GM12878 (cell line): ENCODE measurements at regions not wholly inside any gene's neighbourhood (a gene's known extent, or its start where the extent isn't known, plus 50 kb on each side); places are given as distances from the start of the nearest gene placed in this dataset.

ENCODE experiments used
- ATAC-seq: fragments of 200-7000 bp; cut with Tn5 transposase; 3 replicates; pipeline ENCODE4 v1.9.1; 2020; ENCODE audit warnings: mild to moderate bottlenecking, moderate library complexity
- BruUV-seq: library from RNA; stranded (reverse); fragments of 400-500 nt; replicated peaks from 2 replicates; lab custom pipeline; 2021; lab: Mats Ljungman, UMichigan
- CTCF ChIA-PET: fragments of 300-600 bp; sonication (Branson Sonifier 250); formaldehyde crosslinking; extraction: SDS; loops from one replicate; lab custom pipeline; 2021; ENCODE audit warnings: inconsistent platforms; lab: Yijun Ruan, JAX
- POLR2A ChIA-PET: fragments of 350-600 bp; formaldehyde crosslinking; extraction: SDS; loops from one replicate; lab custom pipeline; 2021; ENCODE audit warnings: inconsistent platforms; lab: Charles Lee
- RAD21 ChIA-PET: fragments of 300-600 bp; sonication (Branson Sonifier 250); formaldehyde crosslinking; loops from one replicate; lab custom pipeline; 2023; ENCODE audit warnings: antibody characterized with exemption; ENCODE audit not compliant: unreplicated experiment; lab: Charles Lee
- SMC1A ChIA-PET: fragments of 300-600 bp; sonication (Branson Sonifier 250); formaldehyde crosslinking; loops from one replicate; lab custom pipeline; 2023; ENCODE audit not compliant: unreplicated experiment, uncharacterized antibody; lab: Charles Lee
- DNase-seq: peaks from one replicate; pipeline ENCODE4 v3.0.0-alpha.2; 2011; ENCODE audit warnings: low read depth, low spot score
- FAIRE-seq: peaks from 3 replicates; lab custom pipeline; 2011; peaks lifted over from hg19 to GRCh38; lab: Jason Lieb, UNC
- H2AFZ ChIP-seq: 2 replicates; pipeline ENCODE4 v1.6.0; 2011; ENCODE audit warnings: low read depth, low read length, control low read depth; ENCODE audit not compliant: control insufficient read depth
- H3K27ac ChIP-seq: 2 replicates; pipeline ENCODE4 v1.5.1; 2011; ENCODE audit warnings: control low read depth; ENCODE audit not compliant: control insufficient read depth, insufficient read depth
- H3K27me3 ChIP-seq, 2 experiments: replicated peaks in 1 of 2; 2 replicates each; pipeline versions ENCODE4 v1.6.0 to v1.6.1; 2011; ENCODE audit warnings: low read length in 1 of 2; ENCODE audit not compliant: control insufficient read depth in 2 of 2, insufficient read depth in 2 of 2
- H3K36me3 ChIP-seq, 2 experiments: 2 replicates each; pipeline ENCODE4 v1.5.1; 2011; ENCODE audit warnings: low read length in 1 of 2; ENCODE audit not compliant: control insufficient read depth in 2 of 2, insufficient read depth in 2 of 2
- H3K4me1 ChIP-seq: 2 replicates; pipeline ENCODE4 v1.6.1; 2011; ENCODE audit warnings: mild to moderate bottlenecking, low read length, moderate library complexity, mixed read lengths; ENCODE audit not compliant: control insufficient read depth, insufficient read depth
- H3K4me2 ChIP-seq: 2 replicates; pipeline ENCODE4 v1.6.0; 2011; ENCODE audit warnings: control low read depth; ENCODE audit not compliant: control insufficient read depth, insufficient read depth
- H3K4me3 ChIP-seq: fragments of 200-600 bp; sonication (generic); 2 replicates; pipeline ENCODE4 v1.5.1; 2016
- H3K79me2 ChIP-seq: 2 replicates; pipeline ENCODE4 v1.6.0; 2011; ENCODE audit warnings: low read length; ENCODE audit not compliant: control insufficient read depth, insufficient read depth
- H3K9ac ChIP-seq: 2 replicates; pipeline ENCODE4 v1.8.0; 2011; ENCODE audit warnings: low read length, control low read depth, mixed read lengths; ENCODE audit not compliant: control insufficient read depth, insufficient read depth
- H3K9me3 ChIP-seq: replicated peaks from 3 replicates; pipeline ENCODE4 v1.5.1; 2011; ENCODE audit warnings: mild to moderate bottlenecking, low read length; ENCODE audit not compliant: control insufficient read depth, insufficient read depth
- H4K20me1 ChIP-seq: 2 replicates; pipeline ENCODE4 v1.6.0; 2011; ENCODE audit not compliant: control insufficient read depth, insufficient read depth
- CEBPB ChIP-seq, 2 experiments: fragments of 150-350 bp in 1 of 2; IDR thresholded peaks; 2 replicates each; pipeline ENCODE4 v1.6.1; 2012 to 2014; ENCODE audit warnings: low read depth in 2 of 2, low read length in 2 of 2, borderline replicate concordance in 1 of 2, inconsistent platforms in 1 of 2
- CHD2 ChIP-seq: IDR thresholded peaks from 2 replicates; pipeline ENCODE4 v1.6.1; 2011; ENCODE audit warnings: low read depth, low read length, improper control_type of control experiment, borderline replicate concordance
- ETV6 ChIP-seq, 2 experiments: fragments of 450-650 bp in 1 of 2; IDR thresholded peaks in 1 of 2; conservative IDR thresholded peaks in 1 of 2; 2 replicates each; pipeline ENCODE4 v1.6.1; 2014; ENCODE audit warnings: antibody characterized with exemption in 1 of 2, borderline replicate concordance in 1 of 2, low read depth in 1 of 2, mild to moderate bottlenecking in 1 of 2, moderate library complexity in 1 of 2
- PAX5 ChIP-seq: IDR thresholded peaks from 2 replicates; pipeline ENCODE4 v1.6.1; 2011; ENCODE audit warnings: low read depth, low read length, borderline replicate concordance
- RCOR1 ChIP-seq: conservative IDR thresholded peaks from 2 replicates; pipeline ENCODE4 v1.6.1; 2012; ENCODE audit warnings: low read depth, low read length, improper control_type of control experiment
- SMARCA5 ChIP-seq: fragments of 450-650 bp; IDR thresholded peaks from 2 replicates; pipeline ENCODE4 v1.6.1; 2017; ENCODE audit warnings: mild to moderate bottlenecking
- STAT1 ChIP-seq: fragments of 450-650 bp; conservative IDR thresholded peaks from 2 replicates; pipeline ENCODE4 v1.6.1; 2014; ENCODE audit warnings: antibody characterized with exemption, mild to moderate bottlenecking
- ZBED1 ChIP-seq: IDR thresholded peaks from 2 replicates; pipeline ENCODE4 v1.6.1; 2016; ENCODE audit warnings: borderline replicate concordance
- WGBS: methylation state at CpG from one replicate; pipeline ENCODE4 v1.1.6; 2016; ENCODE audit warnings: low lambda C conversion rate; ENCODE audit not compliant: insufficient replicate concordance, insufficient coverage; ENCODE audit errors: missing lambda C conversion rate; 5-methylcytosine and 5-hydroxymethylcytosine counted together
- in situ Hi-C: fragments of 300-500 bp; cut with MboI; formaldehyde crosslinking; loops from 9 replicates; pipeline ENCODE4 v1.14.3; 2018; ENCODE audit warnings: mixed read lengths
- intact Hi-C: fragments of 100-400 bp; cut with micrococcal nuclease; formaldehyde crosslinking; loops from one replicate; pipeline ENCODE4 v1.14.2; 2022; ENCODE audit not compliant: unreplicated experiment

DNA sequence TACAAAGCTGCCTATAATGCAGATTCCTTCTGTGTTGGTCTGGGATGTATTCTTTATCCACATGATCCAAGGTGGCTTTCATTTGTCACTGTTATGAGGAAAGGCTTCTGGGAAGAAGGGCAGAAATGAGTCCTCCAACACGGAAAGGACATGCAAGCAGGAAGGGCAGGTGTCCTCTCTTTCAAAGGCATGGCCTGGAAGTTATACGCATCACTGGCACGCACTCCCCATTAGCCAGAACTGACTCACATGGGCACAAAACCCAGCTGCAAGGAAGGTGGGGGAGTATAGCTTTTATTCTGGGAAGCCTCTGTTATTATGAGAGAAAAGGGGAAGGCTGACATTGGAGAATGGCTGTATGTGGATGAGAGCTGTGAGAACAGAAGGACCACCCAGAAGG lies 141.3 kb upstream of the ZNF618 start:
- Histone ChIP-seq H3K36me3 (no peaks in the 10 kb centered on the region), H3K4me2 (no peak overlapping the region), H2AFZ (no peak overlapping the region), H4K20me1 (no peaks in the 10 kb centered on the region), H3K4me3 (no peak overlapping the region), H3K27ac (no peak overlapping the region), H3K79me2 (no peaks in the 10 kb centered on the region)
- no TSS peak for BruUV-seq
- ATAC-seq (no peak), FAIRE-seq (no peak), DNase-seq (no peak)
- ChIA-PET SMC1A (no interaction called here), POLR2A (no interaction called here)
- in situ Hi-C loops: no loop called here
- TF ChIP-seq RCOR1: no peak
- no peak for TF ChIP-seq CEBPB (IDR thresholded peaks at IDR 0.05; ENCODE audit: borderline replicate concordance in 1 of 2, low read depth in 2 of 2, low read length in 2 of 2)
- TF ChIP-seq CHD2: no peak
- TF ChIP-seq PAX5: no peak
- TF ChIP-seq ETV6 (conservative IDR thresholded peaks at IDR 0.05 in 1 of 2, IDR thresholded peaks at IDR 0.05 in 1 of 2; ENCODE audit: borderline replicate concordance in 1 of 2, low read depth in 1 of 2): no peak
- TF ChIP-seq SMARCA5: no peak
- no peak for TF ChIP-seq ZBED1
- TF ChIP-seq STAT1: no peak
- TF ChIP-seq, all 136 proteins: peak for 0
- Histone ChIP-seq H3K27me3 (no peaks in the 10 kb centered on the region; a peak in 1 of 4 replicates), H3K4me1 (no peaks in the 10 kb centered on the region), H3K9me3 (no peaks in the 10 kb centered on the region), H3K9ac (no peak overlapping the region)
- WGBS: 49% methylated on average over 3 of the region's 3 CpGs
- RAD21 ChIA-PET: no interaction called here
- intact Hi-C loops: no loop called here
- CTCF ChIA-PET: no interaction called here
